ENCODE measurements at regions not wholly inside any gene's neighbourhood (a gene's known extent, or its start where the extent isn't known, plus 50 kb on each side); places are given as distances from the start of the nearest gene placed in this dataset.

DNA sequence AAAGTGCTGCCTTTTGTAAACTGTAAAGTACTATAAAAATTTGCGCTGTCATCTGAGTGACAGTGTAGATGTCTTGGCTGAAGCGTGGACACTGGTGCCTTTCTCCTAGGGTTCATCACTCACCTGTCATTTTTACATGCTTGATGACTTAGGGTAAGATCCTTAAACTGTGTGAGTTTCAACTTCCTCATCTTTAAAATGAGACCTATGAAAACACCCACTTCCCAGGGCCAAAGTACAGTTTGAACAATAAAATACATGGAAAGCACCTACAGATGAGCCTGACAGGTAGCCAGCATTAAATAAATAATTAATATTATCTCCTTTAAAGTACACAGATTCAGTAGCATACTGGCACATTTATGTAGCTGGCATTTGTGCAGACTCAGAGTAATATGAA, 309.9 kb downstream of the CHRM3 start:
- TF ChIP-seq, protein P1, sequence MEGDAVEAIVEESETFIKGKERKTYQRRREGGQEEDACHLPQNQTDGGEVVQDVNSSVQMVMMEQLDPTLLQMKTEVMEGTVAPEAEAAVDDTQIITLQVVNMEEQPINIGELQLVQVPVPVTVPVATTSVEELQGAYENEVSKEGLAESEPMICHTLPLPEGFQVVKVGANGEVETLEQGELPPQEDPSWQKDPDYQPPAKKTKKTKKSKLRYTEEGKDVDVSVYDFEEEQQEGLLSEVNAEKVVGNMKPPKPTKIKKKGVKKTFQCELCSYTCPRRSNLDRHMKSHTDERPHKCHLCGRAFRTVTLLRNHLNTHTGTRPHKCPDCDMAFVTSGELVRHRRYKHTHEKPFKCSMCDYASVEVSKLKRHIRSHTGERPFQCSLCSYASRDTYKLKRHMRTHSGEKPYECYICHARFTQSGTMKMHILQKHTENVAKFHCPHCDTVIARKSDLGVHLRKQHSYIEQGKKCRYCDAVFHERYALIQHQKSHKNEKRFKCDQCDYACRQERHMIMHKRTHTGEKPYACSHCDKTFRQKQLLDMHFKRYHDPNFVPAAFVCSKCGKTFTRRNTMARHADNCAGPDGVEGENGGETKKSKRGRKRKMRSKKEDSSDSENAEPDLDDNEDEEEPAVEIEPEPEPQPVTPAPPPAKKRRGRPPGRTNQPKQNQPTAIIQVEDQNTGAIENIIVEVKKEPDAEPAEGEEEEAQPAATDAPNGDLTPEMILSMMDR (IDR thresholded peaks at IDR 0.05) = no peak
- no peak for TF ChIP-seq POLR2A (IDR thresholded peaks at IDR 0.05)

Measured in esophagus squamous epithelium (tissue), 4 donors.